GM13976 (cell line): ENCODE measurements at regions not wholly inside any gene's neighbourhood (a gene's known extent, or its start where the extent isn't known, plus 50 kb on each side); places are given as distances from the start of the nearest gene placed in this dataset.

ENCODE experiments used
- DNase-seq: peaks from one replicate; pipeline ENCODE4 v3.0.0; 2012; ENCODE audit warnings: low spot score
- CTCF ChIP-seq: IDR thresholded peaks from 2 replicates; pipeline ENCODE4 v1.5.1; 2012; ENCODE audit warnings: borderline replicate concordance, mild to moderate bottlenecking; ENCODE audit not compliant: insufficient read depth; ENCODE audit errors: extremely low read depth, missing control alignments, control extremely low read depth
- in situ Hi-C: fragments of 300-500 bp; cut with MboI; formaldehyde crosslinking; loops from one replicate; pipeline ENCODE4 v1.12.0; 2022; ENCODE audit warnings: low sequenced_read_pairs, mixed read lengths, inconsistent platforms; ENCODE audit not compliant: unreplicated experiment

GRCh38 chr2:176668912-176669311 is 399.7 kb downstream of the MTX2 start:
- no peak for TF ChIP-seq CTCF
- DNase-seq = no peak
- in situ Hi-C loops = no loop called here

DNA sequence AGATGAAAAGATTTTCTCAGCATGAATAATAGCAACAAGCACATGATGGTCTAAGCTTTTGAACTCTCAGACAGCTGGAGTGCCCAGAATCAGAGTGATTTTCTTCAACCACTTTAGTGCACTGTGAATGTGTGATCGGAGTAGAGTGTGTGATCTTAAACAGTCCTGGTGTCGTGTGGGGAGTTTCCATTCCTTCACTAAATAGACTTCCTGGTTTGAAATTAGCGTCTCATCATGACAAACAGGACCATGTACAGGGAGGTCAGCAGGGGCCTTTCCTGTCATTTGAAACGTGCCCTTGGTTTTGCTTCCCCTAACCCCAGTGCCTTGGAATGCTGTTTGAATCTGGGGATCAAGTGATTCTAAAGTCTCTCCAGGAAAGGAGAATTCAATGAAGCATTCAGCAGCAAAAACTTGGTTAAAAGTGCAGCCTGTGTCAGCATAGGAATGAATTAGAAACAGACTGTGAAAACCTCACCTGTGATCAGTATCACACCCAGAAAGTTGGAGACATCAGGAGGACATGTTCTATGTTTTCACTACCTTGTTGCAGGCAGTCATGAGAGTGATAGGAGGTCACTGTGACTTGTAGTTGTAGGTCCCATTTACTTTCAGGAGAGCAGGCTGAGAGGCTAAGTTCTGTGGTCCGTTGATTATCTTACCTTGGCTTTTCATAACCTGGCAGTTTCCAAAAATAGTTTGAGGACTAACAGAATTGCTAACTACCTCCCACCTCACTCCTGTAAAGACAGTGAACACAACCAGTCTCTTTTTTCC is 400.3 kb downstream of the MTX2 start:
- TF ChIP-seq CTCF = no peak
- DNase-seq = peak; percentile 24
- in situ Hi-C loops = no loop called here

DNA sequence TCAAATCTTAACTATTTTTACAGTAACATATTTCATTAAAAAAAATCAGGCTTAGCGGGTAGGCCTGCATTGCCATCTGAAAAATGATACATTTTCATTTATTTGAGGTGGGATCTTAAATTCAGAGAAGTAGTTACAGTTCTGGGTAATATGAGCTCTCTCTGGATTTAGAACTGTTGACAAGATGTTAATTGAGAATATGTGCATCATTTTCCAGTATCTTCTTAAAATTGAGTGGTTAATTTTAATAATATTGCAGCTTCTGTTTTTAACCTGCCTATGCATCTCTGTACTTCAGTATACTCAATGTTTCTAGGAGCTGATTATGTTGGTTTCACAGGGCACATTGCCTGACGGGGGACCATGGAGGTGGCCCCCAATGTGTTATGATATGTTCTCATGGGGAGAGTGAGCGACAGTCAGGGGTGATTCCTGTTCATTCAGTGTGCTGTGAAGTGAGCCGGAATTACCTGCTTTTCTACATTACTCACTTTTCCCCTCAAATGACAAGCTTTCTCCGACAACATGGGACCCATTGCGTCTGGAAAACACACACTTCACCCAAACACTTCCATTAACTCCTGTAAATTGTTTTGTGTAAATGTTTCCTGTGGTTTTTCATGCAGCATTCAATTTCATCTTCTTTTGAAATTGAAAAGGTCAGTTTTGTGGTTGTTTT is 406.2 kb downstream of the MTX2 start:
- in situ Hi-C loops = no loop called here
- DNase-seq = no peak
- no peak for TF ChIP-seq CTCF

- in situ Hi-C loops = no loop called here
- no peak for DNase-seq
- TF ChIP-seq CTCF = no peak
Measured at GRCh38 chr2:176677746-176678265, 408.6 kb downstream of the MTX2 start.

DNA sequence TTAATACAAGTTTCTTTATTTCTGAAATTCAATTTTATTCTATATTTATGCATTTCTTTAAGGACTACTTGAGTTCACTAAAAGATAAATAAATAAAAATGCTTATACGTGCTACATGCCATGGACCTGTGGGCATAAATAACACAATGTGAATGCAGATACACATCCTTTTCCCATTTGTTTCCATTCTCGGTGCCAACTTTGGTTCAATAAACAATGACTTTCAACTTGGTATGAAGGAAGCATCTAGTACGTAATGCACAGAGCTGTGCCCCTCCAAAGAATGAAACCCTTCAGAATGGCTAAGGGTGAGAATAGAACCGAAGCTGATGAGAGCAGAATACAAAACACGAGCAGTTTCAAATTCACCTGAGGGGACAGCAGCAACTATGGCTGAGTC is 409.3 kb downstream of the MTX2 start:
- no peak for TF ChIP-seq CTCF
- in situ Hi-C loops = no loop called here

GRCh38 chr2:176679061-176679669 is 409.9 kb downstream of the MTX2 start:
- in situ Hi-C loops = no loop called here
- DNase-seq = no peak
- no peak for TF ChIP-seq CTCF

More for the DNA sequence above, 409.3 kb downstream of the MTX2 start:
- no peak for DNase-seq
